GM18861 (cell line): ENCODE measurements at regions not wholly inside any gene's neighbourhood (a gene's known extent, or its start where the extent isn't known, plus 50 kb on each side); places are given as distances from the start of the nearest gene placed in this dataset.

ENCODE experiments used
- ATAC-seq: cut with Tn5 transposase; IDR thresholded peaks from one replicate; pipeline ENCODE4 v1.9.1; 2021; ENCODE audit not compliant: unreplicated experiment

GRCh38 chr11:127130321-127130720 lies 129.8 kb upstream of the KIRREL3 start:
- ATAC-seq: peak; percentile 92

GRCh38 chr11:127126986-127127385 lies 126.4 kb upstream of the KIRREL3 start:
- no peak for ATAC-seq

GRCh38 chr11:127119356-127119755 lies 118.8 kb upstream of the KIRREL3 start:
- ATAC-seq: no peak

GRCh38 chr11:127118811-127119210 lies 118.2 kb upstream of the KIRREL3 start:
- ATAC-seq: no peak

GRCh38 chr11:127117231-127117739 lies 116.7 kb upstream of the KIRREL3 start:
- ATAC-seq: no peak

GRCh38 chr11:127115844-127116243 lies 115.3 kb upstream of the KIRREL3 start:
- ATAC-seq: no peak

GRCh38 chr11:127114035-127114434 lies 113.5 kb upstream of the KIRREL3 start:
- ATAC-seq: no peak

GRCh38 chr11:127110542-127110941 lies 110.0 kb upstream of the KIRREL3 start:
- no peak for ATAC-seq

- no peak for ATAC-seq
These were observed 109.4 kb upstream of the KIRREL3 start for GRCh38 chr11:127109796-127110480.

GRCh38 chr11:127108838-127109237 lies 108.3 kb upstream of the KIRREL3 start:
- ATAC-seq: no peak

GRCh38 chr11:127106938-127107337 lies 106.4 kb upstream of the KIRREL3 start:
- ATAC-seq: no peak

- no peak for ATAC-seq
These were observed 105.3 kb upstream of the KIRREL3 start for GRCh38 chr11:127105593-127106541.

GRCh38 chr11:127103586-127104388 lies 103.2 kb upstream of the KIRREL3 start:
- no peak for ATAC-seq

- no peak for ATAC-seq
These were observed 98.1 kb upstream of the KIRREL3 start for GRCh38 chr11:127098684-127099083.

GRCh38 chr11:127080735-127081134 lies 80.2 kb upstream of the KIRREL3 start:
- no peak for ATAC-seq

GRCh38 chr11:127075758-127076157 lies 75.2 kb upstream of the KIRREL3 start:
- no peak for ATAC-seq

GRCh38 chr11:127074151-127074761 lies 73.7 kb upstream of the KIRREL3 start:
- peak; percentile 96 for ATAC-seq

- ATAC-seq: no peak
These were observed 73.1 kb upstream of the KIRREL3 start for GRCh38 chr11:127073621-127074020.

- ATAC-seq: no peak
These were observed 71.0 kb upstream of the KIRREL3 start for GRCh38 chr11:127071606-127072005.

- ATAC-seq: no peak
These were observed 70.2 kb upstream of the KIRREL3 start for GRCh38 chr11:127070808-127071207.
